ENCODE measurements at regions not wholly inside any gene's neighbourhood (a gene's known extent, or its start where the extent isn't known, plus 50 kb on each side); places are given as distances from the start of the nearest gene placed in this dataset.
"Not testable (repeated sequence)": the region's sequence is repeated elsewhere in the genome, so short reads cannot be mapped to it uniquely, and the experiment has no call there.

- not testable (repeated sequence) for TF ChIP-seq CTCF (IDR thresholded peaks at IDR 0.05; ENCODE audit: insufficient read depth, low read length, poor library complexity, severe bottlenecking); EZH2phosphoT487 (conservative IDR thresholded peaks at IDR 0.05; ENCODE audit: low read length)
These were observed 227.5 kb upstream of the PRDM1 start for GRCh38 chr6:105858639-105859038.
